Upper lobe of left lung (tissue), 6 donors: ENCODE measurements at regions not wholly inside any gene's neighbourhood (a gene's known extent, or its start where the extent isn't known, plus 50 kb on each side); places are given as distances from the start of the nearest gene placed in this dataset.

Experiments used
- ATAC-seq, 2 donors: fragments of 200-7000 bp; cut with Tn5 transposase; one replicate each; pipeline ENCODE4 v1.9.1; 2022; ENCODE audit warnings: mild to moderate bottlenecking in 2 of 2, moderate library complexity in 2 of 2; ENCODE audit not compliant: low FRiP score in 2 of 2
- DNase-seq, 2 donors: peaks; one replicate each; pipeline ENCODE4 v3.0.0-alpha.2; 2019 to 2020
- H3K27ac ChIP-seq, 4 donors: fragments of 200-600 bp; sonication (generic); one replicate each; pipeline ENCODE4 v1.5.1; 2016 to 2019
- H3K27me3 ChIP-seq, 4 donors: fragments of 200-600 bp; sonication (generic); one replicate each; pipeline ENCODE4 v1.5.1; 2017 to 2019
- H3K36me3 ChIP-seq, 4 donors: fragments of 200-600 bp; sonication (generic); one replicate each; pipeline ENCODE4 v1.5.1; 2016 to 2019
- H3K4me1 ChIP-seq, 4 donors: fragments of 200-600 bp; sonication (generic); one replicate each; pipeline ENCODE4 v1.5.1; 2018 to 2019
- H3K4me3 ChIP-seq, 4 donors: fragments of 200-600 bp; sonication (generic); one replicate each; pipeline ENCODE4 v1.5.1; 2017 to 2019; ENCODE audit warnings: mild to moderate bottlenecking in 2 of 4, moderate library complexity in 1 of 4
- H3K9me3 ChIP-seq, 4 donors: fragments of 200-600 bp; sonication (generic); one replicate each; pipeline ENCODE4 v1.5.1; 2018 to 2019
- CTCF ChIP-seq, 6 experiments: fragments of 450-650 bp in 4 of 6; fragments of 200-600 bp in 2 of 6; sonication (generic) in 2 of 6; IDR thresholded peaks; one replicate each; pipeline ENCODE4 v1.5.1; 2016 to 2019; ENCODE audit warnings: antibody characterized with exemption in 6 of 6
- EP300 ChIP-seq, 4 donors: sonication (generic); formaldehyde crosslinking; IDR thresholded peaks; one replicate each; pipeline ENCODE4 v1.5.1; 2017; ENCODE audit warnings: antibody characterized with exemption in 4 of 4, control low read depth in 2 of 4
- POLR2A ChIP-seq, 4 donors: fragments of 450-650 bp; IDR thresholded peaks; one replicate each; pipeline ENCODE4 v1.5.1; 2016 to 2017; ENCODE audit warnings: antibody characterized with exemption in 4 of 4, mild to moderate bottlenecking in 2 of 4
- POLR2AphosphoS5 ChIP-seq, 2 donors: sonication (generic); formaldehyde crosslinking; IDR thresholded peaks; one replicate each; pipeline ENCODE4 v1.5.1; 2017; ENCODE audit warnings: antibody characterized with exemption in 2 of 2
- WGBS, 2 donors: methylation state at CpG; one replicate each; pipeline ENCODE4 v1.1.5; 2017 to 2018; 5-methylcytosine and 5-hydroxymethylcytosine counted together
- donor health status: DM: no; HTN: no; CAD: no; lungs with moderate emphysema.
- donor health status: DM: no; HTN: yes; CAD: no; lungs with severe emphysema.

- ATAC-seq (no peak), DNase-seq (no peak)
- H3K9me3 ChIP-seq: no peaks in the 10 kb centered on the region
- H3K4me3 ChIP-seq: no peak overlapping the region
- H3K36me3 ChIP-seq: no peaks in the 10 kb centered on the region
- H3K4me1 ChIP-seq: no peaks in the 10 kb centered on the region
- no peak overlapping the region for H3K27ac ChIP-seq
- 88 to 97% methylated on average over 2 of the region's 2 CpGs for WGBS, 2 donors
- no peak for TF ChIP-seq POLR2AphosphoS5 (IDR thresholded peaks at IDR 0.05)
- TF ChIP-seq CTCF (IDR thresholded peaks at IDR 0.05): no peak
- no peak for TF ChIP-seq EP300 (IDR thresholded peaks at IDR 0.05)
- TF ChIP-seq POLR2A (IDR thresholded peaks at IDR 0.05): no peak
- peaks cover 0 to 3% (median 0%) of the 10 kb centered on the region in 4 donors for H3K27me3 ChIP-seq
Measured at GRCh38 chr17:36825113-36825512, 112.2 kb upstream of the LHX1 start.

DNA sequence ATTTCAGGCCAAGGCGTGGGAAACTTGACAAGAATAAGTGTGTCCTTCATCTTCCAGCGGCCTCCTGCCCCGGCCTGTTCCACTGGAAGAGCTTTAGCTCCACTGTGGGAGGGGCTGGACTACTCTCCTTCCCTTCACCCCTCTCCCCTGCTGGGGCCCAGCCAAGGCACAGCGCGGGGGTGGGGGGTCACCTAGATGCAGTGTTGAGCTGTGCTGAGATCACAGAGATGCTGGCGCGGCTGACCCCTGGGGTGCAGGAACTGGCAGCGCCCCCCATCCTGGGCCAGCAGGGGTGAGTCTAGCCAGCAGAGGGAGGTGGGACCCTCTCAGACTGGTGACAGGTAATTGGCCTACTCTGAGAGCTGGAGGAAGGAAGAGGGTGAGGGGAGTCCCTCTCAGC lies 111.8 kb upstream of the LHX1 start:
- TF ChIP-seq EP300 (IDR thresholded peaks at IDR 0.05): no peak
- TF ChIP-seq CTCF (IDR thresholded peaks at IDR 0.05): no peak
- no peak for TF ChIP-seq POLR2A (IDR thresholded peaks at IDR 0.05)
- no peak for TF ChIP-seq POLR2AphosphoS5 (IDR thresholded peaks at IDR 0.05)
- Histone ChIP-seq H3K27me3 (peaks cover 0 to 3% (median 0%) of the 10 kb centered on the region in 4 donors), H3K9me3 (no peaks in the 10 kb centered on the region), H3K36me3 (no peaks in the 10 kb centered on the region), H3K27ac (no peak overlapping the region), H3K4me3 (no peak overlapping the region), H3K4me1 (no peaks in the 10 kb centered on the region)
- peak in 1 of 2 donors; percentile 48 for DNase-seq
- 55 to 68% methylated on average over 6 to 8 of the region's 8 CpGs for WGBS, 2 donors
- no peak for ATAC-seq

DNA sequence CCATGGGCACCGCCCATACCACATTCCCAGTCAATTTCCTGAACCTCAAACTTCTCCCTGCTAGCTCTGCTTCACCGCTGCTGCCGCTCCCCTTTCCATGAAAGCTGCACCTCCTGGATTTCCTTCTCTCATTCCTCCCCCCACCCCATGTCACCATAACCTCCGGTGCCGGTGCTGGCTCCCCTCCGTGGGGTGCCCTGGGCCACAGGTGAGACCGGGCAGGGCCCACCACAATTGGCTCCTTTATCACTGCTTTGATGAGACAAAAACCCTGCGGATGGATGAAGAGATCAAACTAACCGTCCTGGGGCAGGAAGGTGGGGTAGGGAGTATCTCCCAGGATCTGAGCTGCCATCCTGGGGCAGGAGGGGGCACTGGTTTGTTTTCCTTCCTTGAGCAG lies 111.3 kb upstream of the LHX1 start:
- peaks cover 0 to 3% (median 0%) of the 10 kb centered on the region in 4 donors for H3K27me3 ChIP-seq
- 61 to 65% methylated on average over 7 to 9 of the region's 9 CpGs for WGBS, 2 donors
- DNase-seq: no peak
- TF ChIP-seq POLR2A (IDR thresholded peaks at IDR 0.05) (no peak), EP300 (IDR thresholded peaks at IDR 0.05) (no peak), CTCF (IDR thresholded peaks at IDR 0.05) (no peak), POLR2AphosphoS5 (IDR thresholded peaks at IDR 0.05) (no peak)
- H3K4me3 ChIP-seq: no peak overlapping the region
- H3K9me3 ChIP-seq: no peaks in the 10 kb centered on the region
- no peaks in the 10 kb centered on the region for H3K36me3 ChIP-seq
- H3K4me1 ChIP-seq: no peaks in the 10 kb centered on the region
- ATAC-seq: no peak
- H3K27ac ChIP-seq: no peak overlapping the region

GRCh38 chr17:36827081-36827480 lies 110.2 kb upstream of the LHX1 start:
- no peak for ATAC-seq
- H3K9me3 ChIP-seq: no peaks in the 10 kb centered on the region
- H3K27me3 ChIP-seq: peaks cover 0 to 3% (median 0%) of the 10 kb centered on the region in 4 donors
- H3K36me3 ChIP-seq: no peaks in the 10 kb centered on the region
- WGBS, 2 donors: 26 to 38% methylated on average over 10 of the region's 10 CpGs
- H3K4me3 ChIP-seq: no peak overlapping the region
- no peaks in the 10 kb centered on the region for H3K4me1 ChIP-seq
- TF ChIP-seq CTCF (IDR thresholded peaks at IDR 0.05) (no peak), POLR2A (IDR thresholded peaks at IDR 0.05) (no peak), EP300 (IDR thresholded peaks at IDR 0.05) (no peak), POLR2AphosphoS5 (IDR thresholded peaks at IDR 0.05) (no peak)
- H3K27ac ChIP-seq: no peak overlapping the region
- DNase-seq: no peak

- H3K27ac ChIP-seq: no peak overlapping the region
- TF ChIP-seq POLR2A (IDR thresholded peaks at IDR 0.05): no peak
- no peak for TF ChIP-seq POLR2AphosphoS5 (IDR thresholded peaks at IDR 0.05)
- TF ChIP-seq CTCF (IDR thresholded peaks at IDR 0.05): no peak
- TF ChIP-seq EP300 (IDR thresholded peaks at IDR 0.05): no peak
- DNase-seq (no peak), ATAC-seq (no peak)
- H3K4me1 ChIP-seq: no peaks in the 10 kb centered on the region
- H3K27me3 ChIP-seq: peaks cover 0 to 3% (median 0%) of the 10 kb centered on the region in 4 donors
- H3K36me3 ChIP-seq: no peaks in the 10 kb centered on the region
- 86 to 93% methylated on average over 5 of the region's 5 CpGs for WGBS, 2 donors
- H3K9me3 ChIP-seq: no peaks in the 10 kb centered on the region
- no peak overlapping the region for H3K4me3 ChIP-seq
Measured at GRCh38 chr17:36829676-36830075, 107.6 kb upstream of the LHX1 start.
